Caco-2 (cell line): ENCODE measurements at regions not wholly inside any gene's neighbourhood (a gene's known extent, or its start where the extent isn't known, plus 50 kb on each side); places are given as distances from the start of the nearest gene placed in this dataset.
A peak's percentile ranks its signal among the peaks of the same experiment; 100 is the strongest.

Experiments
- BruUV-seq: library from RNA; stranded (reverse); fragments of 400-500 nt; replicated peaks from 2 replicates; lab custom pipeline; 2021; lab: Mats Ljungman, UMichigan
- CTCF ChIA-PET: fragments of 300-600 bp; sonication (Branson Sonifier 250); formaldehyde crosslinking; loops from one replicate; lab custom pipeline; 2022; ENCODE audit warnings: antibody characterized with exemption; lab: Charles Lee
- POLR2A ChIA-PET: fragments of 300-600 bp; sonication (Branson Sonifier 250); formaldehyde crosslinking; loops from one replicate; lab custom pipeline; 2022; ENCODE audit warnings: antibody characterized with exemption; lab: Charles Lee
- DNase-seq, 2 experiments: peaks; one replicate each; pipeline versions ENCODE4 v3.0.0 to v3.0.0-alpha.2; 2020 to 2022
- H3K27me3 ChIP-seq: replicated peaks from 2 replicates; pipeline ENCODE4 v1.6.0; 2011; ENCODE audit warnings: low read length; ENCODE audit not compliant: control insufficient read depth, insufficient read depth
- H3K36me3 ChIP-seq: 2 replicates; pipeline ENCODE4 v1.5.1; 2011; ENCODE audit warnings: low read length; ENCODE audit not compliant: control insufficient read depth, insufficient read depth
- H3K4me1 ChIP-seq: fragments of 250-450 bp; sonication (Bioruptor Pico); 2 replicates; pipeline ENCODE4 v1.5.1; 2020; ENCODE audit warnings: mild to moderate bottlenecking
- H3K4me3 ChIP-seq: 2 replicates; pipeline ENCODE4 v1.5.1; 2011; ENCODE audit warnings: low read depth, mild to moderate bottlenecking, control low read depth, low read length
- H3K9me3 ChIP-seq: fragments of 250-450 bp; sonication (Bioruptor Pico); 2 replicates; pipeline ENCODE4 v1.5.1; 2020; ENCODE audit warnings: mild to moderate bottlenecking, moderate library complexity
- H3K27ac Mint-ChIP-seq: one replicate; pipeline ENCODE4 v1.8.0; 2022; ENCODE audit warnings: mixed read lengths; ENCODE audit not compliant: unreplicated experiment
- H3K27me3 Mint-ChIP-seq: one replicate; pipeline ENCODE4 v1.8.0; 2022; ENCODE audit warnings: mixed read lengths; ENCODE audit not compliant: insufficient read depth, unreplicated experiment
- H3K36me3 Mint-ChIP-seq: one replicate; pipeline ENCODE4 v1.8.0; 2022; ENCODE audit warnings: mild to moderate bottlenecking, mixed read lengths; ENCODE audit not compliant: insufficient read depth, unreplicated experiment
- H3K4me1 Mint-ChIP-seq: one replicate; pipeline ENCODE4 v1.8.0; 2022; ENCODE audit warnings: low read depth, mixed read lengths; ENCODE audit not compliant: unreplicated experiment
- H3K4me3 Mint-ChIP-seq: one replicate; pipeline ENCODE4 v1.8.0; 2022; ENCODE audit warnings: mild to moderate bottlenecking, moderate library complexity, mixed read lengths; ENCODE audit not compliant: unreplicated experiment
- H3K9me3 Mint-ChIP-seq: one replicate; pipeline ENCODE4 v1.8.0; 2022; ENCODE audit warnings: mixed read lengths; ENCODE audit not compliant: unreplicated experiment
- intact Hi-C: fragments of 100-400 bp; cut with micrococcal nuclease; formaldehyde crosslinking; loops from one replicate; pipeline ENCODE4 v1.10.0; 2022; ENCODE audit not compliant: unreplicated experiment
- TF ChIP-seq, protein P1 (sequence below), 2 experiments: fragments of 200-600 bp in 1 of 2; IDR thresholded peaks; 1 replicate in 1 of 2; 2 replicates in 1 of 2; pipeline versions ENCODE4 v1.5.1 to v1.8.0; 2011 to 2022; ENCODE audit warnings: antibody characterized with exemption in 1 of 2, control low read depth in 1 of 2, inconsistent platforms in 1 of 2, low read depth in 1 of 2, low read length in 1 of 2, mild to moderate bottlenecking in 1 of 2, moderate library complexity in 1 of 2; ENCODE audit not compliant: insufficient read depth in 1 of 2, severe bottlenecking in 1 of 2, unreplicated experiment in 1 of 2

DNA sequence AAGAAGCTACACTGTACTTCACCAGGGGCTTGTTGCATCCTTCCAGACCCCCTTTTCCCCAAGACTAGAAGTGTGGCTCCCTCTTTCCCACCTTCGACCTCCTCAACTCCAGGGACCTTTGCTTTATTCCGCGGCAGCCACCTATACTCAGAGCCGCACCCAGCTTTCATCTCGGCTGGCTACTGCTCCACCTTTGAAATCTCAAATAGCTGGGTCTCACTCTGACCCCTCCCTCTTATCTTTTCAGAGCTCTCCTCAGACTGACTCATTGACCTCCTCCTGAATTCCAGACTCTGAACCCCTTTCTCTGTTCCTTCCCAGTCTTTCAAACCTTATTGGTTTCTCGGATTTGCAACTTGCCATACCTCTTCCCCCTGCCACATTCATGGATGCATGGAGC is 144.7 kb upstream of the JUN start:
- H3K36me3 Mint-ChIP-seq: no peaks in the 10 kb centered on the region
- peak overlapping the region; percentile 50 for H3K4me3 Mint-ChIP-seq
- H3K27ac Mint-ChIP-seq: peak overlapping the region; percentile 84
- intact Hi-C loops: no loop called here
- ChIA-PET POLR2A (interaction anchor here (0.6 kb wide), 1 partner anchor 145 kb away, joined by 3 read pairs; no protein-coding TSS in a partner anchor), CTCF (no interaction called here)
- no peaks in the 10 kb centered on the region for H3K27me3 Mint-ChIP-seq
- peak; percentile 14 to 50 for DNase-seq
- TF ChIP-seq, protein P1, sequence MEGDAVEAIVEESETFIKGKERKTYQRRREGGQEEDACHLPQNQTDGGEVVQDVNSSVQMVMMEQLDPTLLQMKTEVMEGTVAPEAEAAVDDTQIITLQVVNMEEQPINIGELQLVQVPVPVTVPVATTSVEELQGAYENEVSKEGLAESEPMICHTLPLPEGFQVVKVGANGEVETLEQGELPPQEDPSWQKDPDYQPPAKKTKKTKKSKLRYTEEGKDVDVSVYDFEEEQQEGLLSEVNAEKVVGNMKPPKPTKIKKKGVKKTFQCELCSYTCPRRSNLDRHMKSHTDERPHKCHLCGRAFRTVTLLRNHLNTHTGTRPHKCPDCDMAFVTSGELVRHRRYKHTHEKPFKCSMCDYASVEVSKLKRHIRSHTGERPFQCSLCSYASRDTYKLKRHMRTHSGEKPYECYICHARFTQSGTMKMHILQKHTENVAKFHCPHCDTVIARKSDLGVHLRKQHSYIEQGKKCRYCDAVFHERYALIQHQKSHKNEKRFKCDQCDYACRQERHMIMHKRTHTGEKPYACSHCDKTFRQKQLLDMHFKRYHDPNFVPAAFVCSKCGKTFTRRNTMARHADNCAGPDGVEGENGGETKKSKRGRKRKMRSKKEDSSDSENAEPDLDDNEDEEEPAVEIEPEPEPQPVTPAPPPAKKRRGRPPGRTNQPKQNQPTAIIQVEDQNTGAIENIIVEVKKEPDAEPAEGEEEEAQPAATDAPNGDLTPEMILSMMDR (IDR thresholded peaks at IDR 0.05; ENCODE audit: insufficient read depth in 1 of 2, low read depth in 1 of 2, low read length in 1 of 2, severe bottlenecking in 1 of 2, unreplicated experiment in 1 of 2): no peak
- H3K4me1 ChIP-seq: peaks cover 44% of the 10 kb centered on the region
- no peaks in the 10 kb centered on the region for H3K27me3 ChIP-seq
- H3K9me3 Mint-ChIP-seq: peaks cover 9% of the 10 kb centered on the region
- BruUV-seq: no TSS peak
- H3K36me3 ChIP-seq: no peaks in the 10 kb centered on the region
- H3K9me3 ChIP-seq: no peaks in the 10 kb centered on the region
- H3K4me3 ChIP-seq: no peak overlapping the region
- H3K4me1 Mint-ChIP-seq: peaks cover 42% of the 10 kb centered on the region

DNA sequence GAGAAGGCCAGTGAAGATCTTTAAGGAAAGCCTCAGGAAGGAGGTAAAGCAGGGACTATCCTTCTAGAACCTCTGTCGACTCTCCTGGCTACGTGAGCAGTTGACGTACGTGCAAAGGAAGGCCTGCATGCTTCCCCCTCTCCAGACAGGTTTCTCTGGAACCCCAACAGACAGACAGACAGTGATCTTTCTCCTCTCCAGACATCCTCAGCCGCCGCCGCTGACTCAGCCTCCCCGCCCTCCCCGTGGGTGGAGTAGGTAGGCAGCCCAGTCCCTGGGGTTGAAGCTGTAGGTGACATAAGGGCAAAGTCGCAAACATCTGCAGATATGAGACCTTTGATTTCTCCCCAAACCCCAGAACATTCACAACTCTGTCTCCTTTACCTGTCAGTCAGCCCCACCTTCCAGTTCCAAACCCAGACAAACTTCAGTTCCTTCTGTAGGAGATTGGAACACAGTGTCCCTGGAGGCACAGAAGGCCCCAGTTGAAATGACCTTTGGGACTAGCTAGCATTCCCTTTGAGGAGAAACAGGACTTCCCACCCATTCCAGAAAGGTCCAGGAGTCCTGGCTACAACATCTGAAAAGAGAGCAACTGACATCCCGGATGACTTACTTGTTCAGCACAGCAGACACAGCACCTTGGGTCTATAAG is 146.0 kb upstream of the JUN start:
- Mint-ChIP-seq H3K4me1 (peaks cover 36% of the 10 kb centered on the region), H3K4me3 (peak overlapping the region; percentile 57), H3K36me3 (no peaks in the 10 kb centered on the region), H3K27ac (peak overlapping the region; percentile 84), H3K27me3 (no peaks in the 10 kb centered on the region), H3K9me3 (no peaks in the 10 kb centered on the region)
- H3K36me3 ChIP-seq: no peaks in the 10 kb centered on the region
- ChIA-PET POLR2A (no interaction called here), CTCF (no interaction called here)
- TF ChIP-seq, protein P1 (IDR thresholded peaks at IDR 0.05; ENCODE audit: insufficient read depth in 1 of 2, low read depth in 1 of 2, low read length in 1 of 2, severe bottlenecking in 1 of 2, unreplicated experiment in 1 of 2): no peak
- no peaks in the 10 kb centered on the region for H3K27me3 ChIP-seq
- peak; percentile 51 to 70 for DNase-seq
- BruUV-seq: no TSS peak
- peaks cover 44% of the 10 kb centered on the region for H3K4me1 ChIP-seq
- no peak overlapping the region for H3K4me3 ChIP-seq
- intact Hi-C loops: no loop called here
- H3K9me3 ChIP-seq: no peaks in the 10 kb centered on the region

DNA sequence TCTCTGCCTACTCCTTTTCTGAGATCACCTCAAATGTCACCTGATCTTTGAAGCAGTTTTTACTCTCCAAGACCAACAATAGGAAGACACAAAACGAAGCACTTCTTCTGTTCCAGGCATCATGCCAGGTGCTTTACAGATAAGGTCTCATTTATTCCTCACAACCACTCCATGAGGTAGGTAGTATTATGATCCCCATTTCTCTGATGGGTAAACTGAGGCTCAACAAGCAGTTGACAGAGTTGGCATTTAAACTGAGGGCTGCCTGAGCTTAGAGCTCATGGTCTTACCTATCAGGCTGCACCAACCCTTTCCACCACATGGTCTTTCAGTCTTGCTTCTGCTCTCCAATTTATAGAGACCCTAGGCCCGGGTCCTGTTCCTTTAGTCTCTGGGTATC is 147.2 kb upstream of the JUN start:
- POLR2A ChIA-PET: no interaction called here
- Mint-ChIP-seq H3K4me1 (peaks cover 36% of the 10 kb centered on the region), H3K36me3 (no peaks in the 10 kb centered on the region), H3K27ac (peak overlapping the region; percentile 64), H3K9me3 (no peaks in the 10 kb centered on the region), H3K4me3 (no peak overlapping the region), H3K27me3 (no peaks in the 10 kb centered on the region)
- Histone ChIP-seq H3K9me3 (no peaks in the 10 kb centered on the region), H3K4me1 (peaks cover 44% of the 10 kb centered on the region), H3K4me3 (no peak overlapping the region), H3K36me3 (no peaks in the 10 kb centered on the region), H3K27me3 (no peaks in the 10 kb centered on the region)
- no peak for DNase-seq
- CTCF ChIA-PET: no interaction called here
- intact Hi-C loops: no loop called here
- BruUV-seq: no TSS peak
- TF ChIP-seq, protein P1 (IDR thresholded peaks at IDR 0.05; ENCODE audit: insufficient read depth in 1 of 2, low read depth in 1 of 2, low read length in 1 of 2, severe bottlenecking in 1 of 2, unreplicated experiment in 1 of 2): no peak
